Activated B cell treated with CpG ODN at 0.5 μM for 24 hours (primary cell): ENCODE measurements at regions not wholly inside any gene's neighbourhood (a gene's known extent, or its start where the extent isn't known, plus 50 kb on each side); places are given as distances from the start of the nearest gene placed in this dataset.

Source experiments
- ATAC-seq: fragments of 200-7000 bp; cut with Tn5 transposase; one replicate; pipeline ENCODE4 v1.10.0; 2021; ENCODE audit warnings: low read depth, mild to moderate bottlenecking, moderate library complexity
- CTCF ChIA-PET: fragments of 350-600 bp; sonication (Branson Sonifier 250); formaldehyde crosslinking; loops from one replicate; lab custom pipeline; 2021; ENCODE audit warnings: antibody characterized with exemption; lab: Charles Lee
- POLR2A ChIA-PET: fragments of 350-600 bp; sonication (Branson Sonifier 250); formaldehyde crosslinking; loops from one replicate; lab custom pipeline; 2021; ENCODE audit warnings: antibody characterized with exemption; lab: Charles Lee
- DNase-seq: peaks from one replicate; pipeline ENCODE4 v3.0.0; 2022
- H3K27ac Mint-ChIP-seq: one replicate; pipeline ENCODE4 v1.8.0; 2020; ENCODE audit warnings: mixed read lengths
- H3K27me3 Mint-ChIP-seq: one replicate; pipeline ENCODE4 v1.8.0; 2021; ENCODE audit warnings: mixed read lengths
- H3K36me3 Mint-ChIP-seq: one replicate; pipeline ENCODE4 v1.8.0; 2021; ENCODE audit warnings: low read depth, mixed read lengths
- H3K4me1 Mint-ChIP-seq: one replicate; pipeline ENCODE4 v1.8.0; 2021; ENCODE audit warnings: mixed read lengths
- H3K4me3 Mint-ChIP-seq: one replicate; pipeline ENCODE4 v1.8.0; 2020; ENCODE audit warnings: mild to moderate bottlenecking, mixed read lengths
- H3K9me3 Mint-ChIP-seq: one replicate; pipeline ENCODE4 v1.8.0; 2020; ENCODE audit warnings: mixed read lengths
- intact Hi-C: fragments of 100-400 bp; cut with micrococcal nuclease; formaldehyde crosslinking; loops from one replicate; pipeline ENCODE4 v1.15.1; 2024
- TF ChIP-seq, protein P1 (sequence below): fragments of 200-600 bp; IDR thresholded peaks from one replicate; pipeline ENCODE4 v1.8.0; 2022; ENCODE audit warnings: antibody characterized with exemption, mild to moderate bottlenecking

DNA sequence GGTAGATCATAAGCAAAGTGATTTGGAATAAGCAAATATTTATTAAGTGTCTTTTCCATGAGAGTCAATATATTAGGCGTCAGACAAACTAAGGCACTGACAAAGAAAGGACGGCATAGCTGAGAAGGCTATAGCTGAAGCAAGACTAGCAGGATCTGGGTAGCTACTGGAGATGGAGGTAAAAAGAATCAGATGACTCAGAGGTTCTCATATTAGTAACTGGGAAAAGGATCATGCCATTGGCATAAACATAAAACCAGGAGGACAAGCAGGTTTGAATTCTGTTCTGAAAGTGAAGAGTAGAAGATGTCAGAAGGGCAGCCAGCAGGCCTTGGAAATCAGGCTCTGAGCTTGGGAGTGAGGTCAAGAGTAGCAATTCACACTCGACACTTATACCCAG, 531.9 kb downstream of the PTPRC start:
- H3K27me3 Mint-ChIP-seq: peaks cover 2% of the 10 kb centered on the region
- CTCF ChIA-PET: no interaction called here
- H3K9me3 Mint-ChIP-seq: no peaks in the 10 kb centered on the region
- peaks cover 32% of the 10 kb centered on the region for H3K4me1 Mint-ChIP-seq
- no peak for DNase-seq
- H3K36me3 Mint-ChIP-seq: no peaks in the 10 kb centered on the region
- intact Hi-C loops: no loop called here
- TF ChIP-seq, protein P1, sequence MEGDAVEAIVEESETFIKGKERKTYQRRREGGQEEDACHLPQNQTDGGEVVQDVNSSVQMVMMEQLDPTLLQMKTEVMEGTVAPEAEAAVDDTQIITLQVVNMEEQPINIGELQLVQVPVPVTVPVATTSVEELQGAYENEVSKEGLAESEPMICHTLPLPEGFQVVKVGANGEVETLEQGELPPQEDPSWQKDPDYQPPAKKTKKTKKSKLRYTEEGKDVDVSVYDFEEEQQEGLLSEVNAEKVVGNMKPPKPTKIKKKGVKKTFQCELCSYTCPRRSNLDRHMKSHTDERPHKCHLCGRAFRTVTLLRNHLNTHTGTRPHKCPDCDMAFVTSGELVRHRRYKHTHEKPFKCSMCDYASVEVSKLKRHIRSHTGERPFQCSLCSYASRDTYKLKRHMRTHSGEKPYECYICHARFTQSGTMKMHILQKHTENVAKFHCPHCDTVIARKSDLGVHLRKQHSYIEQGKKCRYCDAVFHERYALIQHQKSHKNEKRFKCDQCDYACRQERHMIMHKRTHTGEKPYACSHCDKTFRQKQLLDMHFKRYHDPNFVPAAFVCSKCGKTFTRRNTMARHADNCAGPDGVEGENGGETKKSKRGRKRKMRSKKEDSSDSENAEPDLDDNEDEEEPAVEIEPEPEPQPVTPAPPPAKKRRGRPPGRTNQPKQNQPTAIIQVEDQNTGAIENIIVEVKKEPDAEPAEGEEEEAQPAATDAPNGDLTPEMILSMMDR: no peak
- POLR2A ChIA-PET: no interaction called here
- H3K27ac Mint-ChIP-seq: no peak overlapping the region
- no peak for ATAC-seq
- H3K4me3 Mint-ChIP-seq: no peak overlapping the region

DNA sequence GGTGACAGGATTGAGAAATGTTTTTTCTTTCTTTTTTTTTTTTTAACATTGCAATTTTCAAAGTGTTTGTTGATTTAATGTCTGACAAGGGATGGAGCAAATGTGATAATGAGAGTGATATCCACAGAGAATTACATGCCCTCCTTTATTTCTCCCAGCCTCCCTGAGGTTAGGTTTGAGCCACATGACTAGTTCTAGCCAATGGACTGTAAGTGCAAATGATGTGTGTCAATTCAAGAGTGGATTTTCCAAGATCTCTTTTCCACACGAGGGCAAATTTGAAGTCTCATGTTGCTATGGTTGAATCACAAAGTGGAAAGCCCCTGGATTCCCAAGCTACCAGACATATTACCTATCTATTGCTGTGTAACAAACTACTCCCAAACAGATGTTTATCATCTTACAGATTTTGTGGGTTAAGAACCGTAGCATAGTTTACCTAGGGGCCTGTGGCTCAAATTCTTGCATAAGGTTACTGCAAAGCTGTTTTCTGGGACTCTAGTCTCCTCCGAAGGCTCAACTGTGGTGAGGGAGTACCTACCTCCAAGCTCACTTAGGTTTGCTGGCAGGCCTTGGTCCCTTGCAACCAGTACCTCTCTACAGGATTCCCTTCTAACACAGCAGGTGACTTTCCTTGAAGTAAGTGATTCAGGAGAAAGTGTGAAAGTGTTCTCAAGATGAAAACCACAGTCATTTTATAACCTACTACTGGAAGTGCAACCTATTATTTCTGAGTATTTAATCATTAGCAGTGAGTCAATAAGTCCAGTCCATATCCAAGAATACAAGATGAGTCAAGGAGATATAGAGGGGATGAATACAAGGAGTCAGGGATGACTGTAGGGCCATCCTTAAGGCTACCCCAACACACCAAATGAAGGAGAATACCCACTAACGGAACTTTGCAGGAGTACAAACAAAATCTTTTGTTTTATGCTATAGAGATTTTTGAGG, 533.6 kb downstream of the PTPRC start:
- H3K27ac Mint-ChIP-seq: peak overlapping the region; percentile 16
- no peaks in the 10 kb centered on the region for H3K9me3 Mint-ChIP-seq
- no peak for ATAC-seq
- peaks cover 32% of the 10 kb centered on the region for H3K4me1 Mint-ChIP-seq
- intact Hi-C loops: no loop called here
- TF ChIP-seq, protein P1: no peak
- POLR2A ChIA-PET: no interaction called here
- no peaks in the 10 kb centered on the region for H3K36me3 Mint-ChIP-seq
- no peak overlapping the region for H3K4me3 Mint-ChIP-seq
- H3K27me3 Mint-ChIP-seq: peaks cover 5% of the 10 kb centered on the region
- no peak for DNase-seq
- CTCF ChIA-PET: no interaction called here

DNA sequence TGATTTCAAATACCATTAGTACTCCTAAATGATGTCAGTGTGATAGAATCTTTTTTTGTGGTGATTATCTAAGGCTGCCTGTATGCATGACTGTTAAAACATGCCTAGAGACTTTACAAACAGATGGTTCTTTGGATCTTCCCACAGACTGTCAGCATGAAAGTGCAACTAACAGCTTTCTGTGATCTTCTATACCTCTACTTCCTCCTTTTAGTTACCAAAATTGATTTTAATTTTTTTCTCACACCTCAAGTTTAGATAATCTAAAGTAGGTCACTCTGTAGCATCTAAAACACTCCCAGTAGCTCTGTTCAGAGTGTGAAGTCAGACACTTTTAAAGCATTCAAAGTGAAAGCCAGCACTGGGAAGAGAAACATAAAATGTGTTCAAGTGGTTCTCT, 534.5 kb downstream of the PTPRC start:
- ChIA-PET CTCF (no interaction called here), POLR2A (no interaction called here)
- peaks cover 8% of the 10 kb centered on the region for H3K27me3 Mint-ChIP-seq
- no peak overlapping the region for H3K27ac Mint-ChIP-seq
- no peak overlapping the region for H3K4me3 Mint-ChIP-seq
- ATAC-seq (peak; percentile 70), DNase-seq (no peak)
- TF ChIP-seq, protein P1: no peak
- H3K36me3 Mint-ChIP-seq: no peaks in the 10 kb centered on the region
- intact Hi-C loops: no loop called here
- peaks cover 31% of the 10 kb centered on the region for H3K4me1 Mint-ChIP-seq
- no peaks in the 10 kb centered on the region for H3K9me3 Mint-ChIP-seq

DNA sequence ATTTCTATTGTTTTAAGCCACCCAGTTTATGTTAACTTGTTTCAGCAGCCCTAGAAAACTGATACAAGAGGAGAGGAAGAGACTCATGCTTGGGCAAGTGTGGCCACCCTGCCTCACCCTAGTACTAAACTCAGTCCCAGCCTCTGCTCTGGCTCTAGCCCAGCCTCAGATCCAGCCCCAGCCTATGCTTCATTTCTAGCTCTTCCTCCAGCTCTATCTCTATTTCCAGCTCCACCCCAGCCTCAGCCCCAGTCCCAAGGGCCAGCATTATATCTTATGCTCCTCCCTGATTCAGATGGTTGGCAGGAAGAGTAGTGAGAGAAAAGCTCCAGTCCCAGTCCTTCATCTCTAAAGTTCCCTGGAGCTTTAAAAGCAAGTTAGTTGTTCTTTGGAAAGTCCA, 535.5 kb downstream of the PTPRC start:
- intact Hi-C loops: no loop called here
- Mint-ChIP-seq H3K4me3 (no peak overlapping the region), H3K27ac (no peak overlapping the region), H3K4me1 (peaks cover 25% of the 10 kb centered on the region), H3K27me3 (peaks cover 8% of the 10 kb centered on the region), H3K36me3 (no peaks in the 10 kb centered on the region), H3K9me3 (no peaks in the 10 kb centered on the region)
- TF ChIP-seq, protein P1: no peak
- DNase-seq (no peak), ATAC-seq (no peak)
- ChIA-PET POLR2A (interaction anchor here (0.6 kb wide), 1 partner anchor 78 kb away, joined by 4 read pairs; no protein-coding TSS in a partner anchor), CTCF (no interaction called here)

DNA sequence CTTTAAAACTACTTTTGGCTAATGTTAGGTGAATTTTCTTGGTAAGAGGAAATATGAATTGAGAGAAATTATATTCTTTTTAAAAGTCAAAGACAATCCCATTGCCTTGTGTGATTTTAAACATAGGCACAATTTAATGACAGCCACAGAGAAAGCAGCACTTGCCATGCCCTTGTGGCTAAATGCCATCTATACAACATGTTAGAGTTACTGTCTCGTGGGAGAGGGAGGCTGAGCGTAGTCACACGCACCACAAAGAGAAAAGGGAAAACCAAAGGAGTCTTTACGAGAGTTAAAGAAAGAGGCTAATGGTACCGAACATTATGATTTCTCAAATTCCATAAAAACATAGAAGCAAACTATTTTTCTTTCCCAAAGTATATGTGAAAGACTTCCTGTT, 537.9 kb downstream of the PTPRC start:
- no peak for DNase-seq
- ATAC-seq: no peak
- ChIA-PET POLR2A (no interaction called here), CTCF (no interaction called here)
- Mint-ChIP-seq H3K4me3 (no peak overlapping the region), H3K4me1 (peaks cover 25% of the 10 kb centered on the region), H3K27me3 (peaks cover 8% of the 10 kb centered on the region), H3K27ac (no peak overlapping the region), H3K36me3 (no peaks in the 10 kb centered on the region), H3K9me3 (no peaks in the 10 kb centered on the region)
- intact Hi-C loops: no loop called here
- TF ChIP-seq, protein P1: no peak
